ENCODE measurements at regions not wholly inside any gene's neighbourhood (a gene's known extent, or its start where the extent isn't known, plus 50 kb on each side); places are given as distances from the start of the nearest gene placed in this dataset.

- WGBS, 2 experiments (ENCODE audit: insufficient coverage in 1 of 2, insufficient read length in 1 of 2) = 90 to 97% methylated on average over 3 of the region's 3 CpGs
- no peaks in the 10 kb centered on the region for H3K4me1 Mint-ChIP-seq
- Histone ChIP-seq H3K9me3 (ENCODE audit: control insufficient read depth, low read length) (peaks cover 22% of the 10 kb centered on the region), H3K27ac (ENCODE audit: low read depth, low read length) (no peak overlapping the region), H3K9ac (ENCODE audit: extremely low read depth, low read length, poor library complexity, severe bottlenecking) (no peak overlapping the region), H3K36me3 (ENCODE audit: control insufficient read depth, insufficient read depth, low read length) (no peaks in the 10 kb centered on the region), H3K27me3 (ENCODE audit: control insufficient read depth, insufficient read depth, low read length, poor library complexity, severe bottlenecking) (no peaks in the 10 kb centered on the region), H3K4me3 (ENCODE audit: low read length) (no peak overlapping the region), H3K4me1 (ENCODE audit: control insufficient read depth, insufficient read depth, low read length) (no peaks in the 10 kb centered on the region)
- no peak overlapping the region for H3K27ac Mint-ChIP-seq
- H3K9me3 Mint-ChIP-seq = peaks cover 35% of the 10 kb centered on the region
- H3K27me3 Mint-ChIP-seq (ENCODE audit: insufficient read depth) = peaks cover 10% of the 10 kb centered on the region
- TF ChIP-seq CTCF (conservative IDR thresholded peaks at IDR 0.05) = no peak
- H3K4me3 Mint-ChIP-seq = no peak overlapping the region
- DNase-seq = no peak
- H3K36me3 Mint-ChIP-seq (ENCODE audit: low read depth) = no peaks in the 10 kb centered on the region
Measured at GRCh38 chr6:40205801-40206200, 271.5 kb upstream of the MOCS1 start.

- H3K27ac Mint-ChIP-seq = no peak overlapping the region
- DNase-seq = no peak
- Histone ChIP-seq H3K27me3 (ENCODE audit: control insufficient read depth, insufficient read depth, low read length, poor library complexity, severe bottlenecking) (no peaks in the 10 kb centered on the region), H3K4me1 (ENCODE audit: control insufficient read depth, insufficient read depth, low read length) (no peaks in the 10 kb centered on the region), H3K4me3 (ENCODE audit: low read length) (no peak overlapping the region), H3K36me3 (ENCODE audit: control insufficient read depth, insufficient read depth, low read length) (no peaks in the 10 kb centered on the region), H3K9me3 (ENCODE audit: control insufficient read depth, low read length) (peaks cover 22% of the 10 kb centered on the region), H3K27ac (ENCODE audit: low read depth, low read length) (no peak overlapping the region), H3K9ac (ENCODE audit: extremely low read depth, low read length, poor library complexity, severe bottlenecking) (no peak overlapping the region)
- H3K36me3 Mint-ChIP-seq (ENCODE audit: low read depth) = no peaks in the 10 kb centered on the region
- 71 to 100% methylated on average over 1 of the region's 1 CpG for WGBS, 2 experiments (ENCODE audit: insufficient coverage in 1 of 2, insufficient read length in 1 of 2)
- no peak overlapping the region for H3K4me3 Mint-ChIP-seq
- TF ChIP-seq CTCF (conservative IDR thresholded peaks at IDR 0.05) = no peak
- H3K27me3 Mint-ChIP-seq (ENCODE audit: insufficient read depth) = peaks cover 10% of the 10 kb centered on the region
- H3K4me1 Mint-ChIP-seq = no peaks in the 10 kb centered on the region
- H3K9me3 Mint-ChIP-seq = peaks cover 41% of the 10 kb centered on the region
Measured at GRCh38 chr6:40205004-40205403, 270.7 kb upstream of the MOCS1 start.

- Histone ChIP-seq H3K9ac (ENCODE audit: extremely low read depth, low read length, poor library complexity, severe bottlenecking) (no peak overlapping the region), H3K36me3 (ENCODE audit: control insufficient read depth, insufficient read depth, low read length) (no peaks in the 10 kb centered on the region), H3K27ac (ENCODE audit: low read depth, low read length) (no peak overlapping the region), H3K27me3 (ENCODE audit: control insufficient read depth, insufficient read depth, low read length, poor library complexity, severe bottlenecking) (no peaks in the 10 kb centered on the region), H3K4me1 (ENCODE audit: control insufficient read depth, insufficient read depth, low read length) (no peaks in the 10 kb centered on the region), H3K4me3 (ENCODE audit: low read length) (no peak overlapping the region), H3K9me3 (ENCODE audit: control insufficient read depth, low read length) (peaks cover 11% of the 10 kb centered on the region)
- no peak for TF ChIP-seq CTCF (conservative IDR thresholded peaks at IDR 0.05)
- DNase-seq = no peak
- no peak overlapping the region for H3K4me3 Mint-ChIP-seq
- 91 to 97% methylated on average over 5 of the region's 5 CpGs for WGBS, 2 experiments (ENCODE audit: insufficient coverage in 1 of 2, insufficient read length in 1 of 2)
- H3K9me3 Mint-ChIP-seq = peaks cover 21% of the 10 kb centered on the region
- H3K27me3 Mint-ChIP-seq (ENCODE audit: insufficient read depth) = peaks cover 2% of the 10 kb centered on the region
- H3K27ac Mint-ChIP-seq = no peak overlapping the region
- no peaks in the 10 kb centered on the region for H3K4me1 Mint-ChIP-seq
- no peaks in the 10 kb centered on the region for H3K36me3 Mint-ChIP-seq (ENCODE audit: low read depth)
Measured at GRCh38 chr6:40197371-40197770, 263.1 kb upstream of the MOCS1 start.

All from endodermal cell (in vitro differentiated cells).